A549 (cell line): ENCODE measurements at regions not wholly inside any gene's neighbourhood (a gene's known extent, or its start where the extent isn't known, plus 50 kb on each side); places are given as distances from the start of the nearest gene placed in this dataset.

ENCODE experiments used
- ATAC-seq, 2 experiments: fragments of 200-7000 bp in 1 of 2; fragments of >200 bp in 1 of 2; cut with Nextera tagmentation in 1 of 2; cut with Tn5 transposase in 1 of 2; 3 replicates each; pipeline versions ENCODE4 v1.8.0 to v1.9.1; 2018 to 2020; ENCODE audit warnings: mild to moderate bottlenecking in 1 of 2, moderate library complexity in 1 of 2
- CTCF ChIA-PET: fragments of 300-600 bp; sonication (Branson Sonifier 250); formaldehyde crosslinking; extraction: SDS; loops from one replicate; lab custom pipeline; 2021; ENCODE audit warnings: antibody characterized with exemption, inconsistent platforms; lab: Yijun Ruan, JAX
- POLR2A ChIA-PET: fragments of 350-600 bp; formaldehyde crosslinking; extraction: SDS; loops from one replicate; lab custom pipeline; 2021; ENCODE audit warnings: antibody characterized with exemption, inconsistent platforms; lab: Yijun Ruan, JAX
- DNase-seq, 2 experiments: peaks; one replicate each; pipeline versions ENCODE4 v3.0.0 to v3.0.0-alpha.2; 2011 to 2016; ENCODE audit warnings: low read depth in 1 of 2, low spot score in 1 of 2
- FAIRE-seq: peaks from 2 replicates; lab custom pipeline; 2011; peaks lifted over from hg19 to GRCh38; lab: Jason Lieb, UNC
- H3K27ac ChIP-seq, 2 experiments: fragments of >200 bp; sonication (Bioruptor Twin); formaldehyde crosslinking; 3 replicates each; pipeline ENCODE4 v1.5.1; 2016 to 2017
- H3K4me1 ChIP-seq: fragments of >200 bp; sonication (Bioruptor Twin); formaldehyde crosslinking; 3 replicates; pipeline ENCODE4 v1.6.1; 2016
- H3K4me2 ChIP-seq: fragments of >200 bp; sonication (Bioruptor Twin); formaldehyde crosslinking; 3 replicates; pipeline ENCODE4 v1.6.1; 2016
- H3K4me3 ChIP-seq: fragments of >200 bp; sonication (Bioruptor Twin); formaldehyde crosslinking; 3 replicates; pipeline ENCODE4 v1.5.1; 2016
- H3K9me3 ChIP-seq: fragments of >200 bp; sonication (Bioruptor Twin); formaldehyde crosslinking; 3 replicates; pipeline ENCODE4 v1.6.1; 2016
- BHLHE40 ChIP-seq: IDR thresholded peaks from 2 replicates; pipeline ENCODE4 v1.6.1; 2012; ENCODE audit warnings: low read depth, low read length, inconsistent platforms
- CBX2 ChIP-seq: fragments of 200-600 bp; sonication (generic); IDR thresholded peaks from 2 replicates; pipeline ENCODE4 v1.6.1; 2016; ENCODE audit warnings: low read depth, mild to moderate bottlenecking, borderline replicate concordance
- CBX8 ChIP-seq: fragments of 200-600 bp; sonication (generic); IDR thresholded peaks from 2 replicates; pipeline ENCODE4 v1.6.1; 2016
- CHD2 ChIP-seq: fragments of 150-350 bp; IDR thresholded peaks from 2 replicates; pipeline ENCODE4 v1.6.1; 2014; ENCODE audit warnings: low read length; ENCODE audit not compliant: partially characterized antibody
- CTCF ChIP-seq: fragments of >200 bp; sonication (Bioruptor Twin); formaldehyde crosslinking; IDR thresholded peaks from 3 replicates; pipeline ENCODE4 v1.5.1; 2016
- EHF ChIP-seq: fragments of 250-450 bp; sonication (Bioruptor Pico); IDR thresholded peaks from 2 replicates; pipeline ENCODE4 v1.5.0; 2020; ENCODE audit warnings: mild to moderate bottlenecking
- ELK1 ChIP-seq: fragments of 150-350 bp; IDR thresholded peaks from 2 replicates; pipeline ENCODE4 v1.6.1; 2014; ENCODE audit warnings: low read depth, mild to moderate bottlenecking, low read length
- ESRRA ChIP-seq: fragments of 150-350 bp; IDR thresholded peaks from 2 replicates; pipeline ENCODE4 v1.6.1; 2014; ENCODE audit warnings: mild to moderate bottlenecking, low read length, borderline replicate concordance
- GATA3 ChIP-seq: IDR thresholded peaks from 2 replicates; pipeline ENCODE4 v1.6.1; 2012; ENCODE audit warnings: borderline replicate concordance
- HDAC2 ChIP-seq: fragments of 200-600 bp; sonication (generic); IDR thresholded peaks from 2 replicates; pipeline ENCODE4 v1.6.1; 2016
- HEYL ChIP-seq: fragments of 250-450 bp; sonication (Bioruptor Pico); IDR thresholded peaks from 2 replicates; pipeline ENCODE4 v1.8.0; 2021; ENCODE audit warnings: mild to moderate bottlenecking, moderate library complexity
- HMGXB4 ChIP-seq: fragments of 250-450 bp; sonication (Bioruptor Pico); IDR thresholded peaks from 2 replicates; pipeline ENCODE4 v1.5.0; 2021; ENCODE audit warnings: mild to moderate bottlenecking, moderate library complexity, borderline replicate concordance
- HOXA7 ChIP-seq: fragments of 250-450 bp; sonication (Bioruptor Pico); IDR thresholded peaks from 2 replicates; pipeline ENCODE4 v1.5.0; 2020; ENCODE audit warnings: mild to moderate bottlenecking, moderate library complexity
- HOXB13 ChIP-seq: fragments of 250-450 bp; sonication (Bioruptor Pico); IDR thresholded peaks from 2 replicates; pipeline ENCODE4 v1.5.0; 2020; ENCODE audit warnings: low read depth, mild to moderate bottlenecking, moderate library complexity
- JUNB ChIP-seq: fragments of >200 bp; sonication (Bioruptor Twin); formaldehyde crosslinking; IDR thresholded peaks from 2 replicates; pipeline ENCODE4 v1.6.1; 2016
- MAFK ChIP-seq: fragments of 450-650 bp; IDR thresholded peaks from 2 replicates; pipeline ENCODE4 v1.6.1; 2014; ENCODE audit not compliant: partially characterized antibody
- MAX ChIP-seq: IDR thresholded peaks from 2 replicates; pipeline ENCODE4 v1.6.1; 2012
- MAZ ChIP-seq: fragments of 150-350 bp; IDR thresholded peaks from 2 replicates; pipeline ENCODE4 v1.6.1; 2014; ENCODE audit warnings: antibody characterized with exemption, low read depth, low read length, borderline replicate concordance
- PBX3 ChIP-seq: IDR thresholded peaks from 2 replicates; pipeline ENCODE4 v1.6.1; 2012
- PHF8 ChIP-seq: fragments of 200-600 bp; sonication (generic); IDR thresholded peaks from 2 replicates; pipeline ENCODE4 v1.6.1; 2016; ENCODE audit warnings: low read depth, mild to moderate bottlenecking, antibody characterized with exemption, moderate library complexity, borderline replicate concordance
- POLR2A ChIP-seq: IDR thresholded peaks from 2 replicates; pipeline ENCODE4 v1.6.1; 2012; ENCODE audit warnings: mild to moderate bottlenecking, low read length
- POLR2AphosphoS2 ChIP-seq: conservative IDR thresholded peaks from 2 replicates; pipeline ENCODE4 v1.6.1; 2012; ENCODE audit warnings: low read length, improper control_type of control experiment, inconsistent platforms
- RARB ChIP-seq: fragments of 250-450 bp; sonication (Bioruptor Pico); IDR thresholded peaks from 2 replicates; pipeline ENCODE4 v1.8.0; 2021; ENCODE audit warnings: mild to moderate bottlenecking, moderate library complexity
- SREBF2 ChIP-seq: fragments of 450-650 bp; IDR thresholded peaks from 2 replicates; pipeline ENCODE4 v1.6.1; 2014; ENCODE audit warnings: mild to moderate bottlenecking, moderate library complexity
- TP53 ChIP-seq: fragments of 250-450 bp; sonication (Bioruptor Pico); IDR thresholded peaks from 2 replicates; pipeline ENCODE4 v1.5.0; 2021; ENCODE audit warnings: mild to moderate bottlenecking, moderate library complexity
- USF2 ChIP-seq: fragments of 450-650 bp; IDR thresholded peaks from 2 replicates; pipeline ENCODE4 v1.6.1; 2014; ENCODE audit warnings: antibody characterized with exemption
- ZFP36 ChIP-seq: fragments of 450-650 bp; IDR thresholded peaks from 2 replicates; pipeline ENCODE4 v1.6.1; 2014; ENCODE audit warnings: borderline replicate concordance; ENCODE audit not compliant: partially characterized antibody
- WGBS: methylation state at CpG from one replicate; pipeline ENCODE4 v1.1.6; 2017; ENCODE audit errors: missing lambda C conversion rate; 5-methylcytosine and 5-hydroxymethylcytosine counted together

- Histone ChIP-seq H3K27ac (no peak overlapping the region), H3K4me3 (no peak overlapping the region), H3K4me1 (no peaks in the 10 kb centered on the region), H3K4me2 (no peak overlapping the region), H3K9me3 (no peaks in the 10 kb centered on the region)
- FAIRE-seq (no peak), DNase-seq (no peak), ATAC-seq (no peak)
- no peak for TF ChIP-seq POLR2A
- no peak for TF ChIP-seq ZFP36
- no peak for TF ChIP-seq PBX3
- TF ChIP-seq PHF8 = no peak
- TF ChIP-seq TP53 (CRISPR knock-in tag) = no peak
- no peak for TF ChIP-seq ESRRA
- TF ChIP-seq, all 56 proteins: peak for 0
- CTCF ChIA-PET = no interaction called here
- POLR2A ChIA-PET = no interaction called here
- 68% methylated on average over 4 of the region's 4 CpGs for WGBS
Measured at GRCh38 chr5:105903069-105903468, 1767.7 kb downstream of the EFNA5 start.

- no peak overlapping the region for H3K4me2 ChIP-seq
- no peak overlapping the region for H3K27ac ChIP-seq
- H3K9me3 ChIP-seq = no peaks in the 10 kb centered on the region
- DNase-seq (no peak), ATAC-seq (no peak), FAIRE-seq (no peak)
- H3K4me1 ChIP-seq = no peaks in the 10 kb centered on the region
- POLR2A ChIA-PET = no interaction called here
- CTCF ChIA-PET = interaction anchor here (0.7 kb wide), 1 partner anchor 1007 kb away, joined by 3 read pairs; no protein-coding TSS in a partner anchor
- no peak for TF ChIP-seq HEYL (CRISPR knock-in tag)
- no peak for TF ChIP-seq CHD2
- no peak for TF ChIP-seq HMGXB4 (CRISPR knock-in tag)
- TF ChIP-seq GATA3 = no peak
- TF ChIP-seq ELK1 = no peak
- no peak for TF ChIP-seq HOXB13 (CRISPR knock-in tag)
- TF ChIP-seq, all 56 proteins: peak for 0
- H3K4me3 ChIP-seq = no peak overlapping the region
- WGBS = 64% methylated on average over 3 of the region's 3 CpGs
Measured at GRCh38 chr5:105899726-105900125, 1771.0 kb downstream of the EFNA5 start.

- Histone ChIP-seq H3K9me3 (no peaks in the 10 kb centered on the region), H3K27ac (no peak overlapping the region), H3K4me3 (no peak overlapping the region), H3K4me2 (no peak overlapping the region), H3K4me1 (no peaks in the 10 kb centered on the region)
- WGBS = 44% methylated on average over 4 of the region's 4 CpGs
- TF ChIP-seq POLR2AphosphoS2 = no peak
- no peak for TF ChIP-seq MAX
- TF ChIP-seq USF2 = no peak
- no peak for TF ChIP-seq MAFK
- no peak for TF ChIP-seq PHF8
- no peak for TF ChIP-seq RARB (CRISPR knock-in tag)
- no peak for TF ChIP-seq BHLHE40
- TF ChIP-seq JUNB = no peak
- no peak for TF ChIP-seq EHF (CRISPR knock-in tag)
- TF ChIP-seq HDAC2 = no peak
- TF ChIP-seq CBX2 = no peak
- no peak for TF ChIP-seq ELK1
- TF ChIP-seq MAZ = no peak
- no peak for TF ChIP-seq HOXA7
- TF ChIP-seq SREBF2 = no peak
- TF ChIP-seq CBX8 = no peak
- no peak for TF ChIP-seq CTCF
- TF ChIP-seq TP53 (CRISPR knock-in tag) = no peak
- TF ChIP-seq HOXB13 (CRISPR knock-in tag) = no peak
- ChIA-PET POLR2A (no interaction called here), CTCF (no interaction called here)
- ATAC-seq (no peak), DNase-seq (no peak), FAIRE-seq (no peak)
Measured at GRCh38 chr5:105898183-105898582, 1772.6 kb downstream of the EFNA5 start.
